ENCODE measurements at regions not wholly inside any gene's neighbourhood (a gene's known extent, or its start where the extent isn't known, plus 50 kb on each side); places are given as distances from the start of the nearest gene placed in this dataset.

GRCh38 chr16:35171106-35171505 lies 1711.7 kb downstream of the TP53TG3F start:
- DNase-seq: no peak

- no peak for DNase-seq
These were observed 1713.9 kb downstream of the TP53TG3F start for GRCh38 chr16:35173295-35173694.

DNA sequence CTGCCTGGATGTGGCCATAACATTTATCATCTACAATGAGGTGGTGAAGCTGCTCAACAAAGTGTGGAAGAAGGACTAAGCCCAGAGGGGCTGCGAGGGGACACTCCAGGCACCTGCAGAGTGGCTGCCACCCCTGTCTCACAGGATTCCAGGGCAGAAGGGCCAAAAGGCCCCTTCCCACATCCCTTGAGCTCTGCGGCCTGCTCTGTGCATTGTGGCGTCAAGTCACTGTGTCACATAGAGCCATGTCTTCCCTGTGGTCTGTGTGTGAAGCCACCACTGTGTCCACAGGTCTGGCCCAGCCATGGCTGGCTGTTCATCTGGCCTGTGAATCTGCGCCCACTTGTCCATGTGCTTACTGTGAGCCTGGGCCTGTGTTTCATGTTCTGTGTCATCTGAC lies 1714.6 kb downstream of the TP53TG3F start:
- DNase-seq: no peak

- DNase-seq: no peak
These were observed 1717.0 kb downstream of the TP53TG3F start for GRCh38 chr16:35176449-35176848.

DNA sequence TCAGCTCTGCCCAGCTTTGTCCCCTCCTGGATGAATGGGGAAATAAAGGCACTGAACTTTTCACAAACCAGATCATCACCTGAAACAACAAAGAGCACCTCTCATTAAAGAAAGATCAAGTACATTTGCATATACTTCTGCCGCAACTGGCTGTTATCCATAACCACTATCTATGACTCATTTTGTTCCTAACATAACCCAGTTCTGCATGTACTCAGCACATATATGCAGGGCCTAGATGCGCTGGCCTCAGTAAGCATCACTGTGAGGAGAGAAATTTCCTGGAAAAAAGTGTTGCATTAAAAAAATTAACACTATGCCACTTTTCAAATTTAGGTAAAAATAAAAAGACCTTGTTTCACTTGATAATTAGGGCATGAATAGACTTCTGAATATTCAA lies 1718.4 kb downstream of the TP53TG3F start:
- DNase-seq: no peak

DNA sequence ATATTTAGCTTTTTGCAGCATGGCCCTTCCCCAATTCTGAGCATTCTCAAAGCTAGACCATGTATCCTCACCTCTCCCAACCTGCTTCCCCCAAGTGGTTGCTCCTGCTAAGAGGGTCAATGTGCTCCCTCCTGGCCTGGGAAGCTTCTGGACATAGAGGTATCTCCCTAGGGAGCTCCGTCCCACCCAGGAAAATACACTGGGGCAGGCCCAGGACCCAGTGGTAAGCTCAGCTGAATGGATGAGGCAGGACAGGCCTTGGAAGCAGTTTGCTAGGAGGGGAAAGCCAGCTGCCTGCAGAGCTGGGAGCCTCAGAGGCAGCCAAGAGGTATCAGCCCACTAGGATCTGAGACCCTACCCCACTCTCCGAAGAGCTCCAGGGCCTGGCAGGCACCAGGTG lies 1721.6 kb downstream of the TP53TG3F start:
- no peak for DNase-seq

- DNase-seq: no peak
These were observed 1722.1 kb downstream of the TP53TG3F start for GRCh38 chr16:35181422-35182030.

GRCh38 chr16:35182043-35182677 lies 1722.7 kb downstream of the TP53TG3F start:
- no peak for DNase-seq

- no peak for DNase-seq
These were observed 1723.6 kb downstream of the TP53TG3F start for GRCh38 chr16:35182943-35183550.

- no peak for DNase-seq
These were observed 1725.0 kb downstream of the TP53TG3F start for GRCh38 chr16:35184356-35184870.

GRCh38 chr16:35185366-35186044 lies 1726.1 kb downstream of the TP53TG3F start:
- no peak for DNase-seq

GRCh38 chr16:35186045-35186759 lies 1726.8 kb downstream of the TP53TG3F start:
- no peak for DNase-seq

DNA sequence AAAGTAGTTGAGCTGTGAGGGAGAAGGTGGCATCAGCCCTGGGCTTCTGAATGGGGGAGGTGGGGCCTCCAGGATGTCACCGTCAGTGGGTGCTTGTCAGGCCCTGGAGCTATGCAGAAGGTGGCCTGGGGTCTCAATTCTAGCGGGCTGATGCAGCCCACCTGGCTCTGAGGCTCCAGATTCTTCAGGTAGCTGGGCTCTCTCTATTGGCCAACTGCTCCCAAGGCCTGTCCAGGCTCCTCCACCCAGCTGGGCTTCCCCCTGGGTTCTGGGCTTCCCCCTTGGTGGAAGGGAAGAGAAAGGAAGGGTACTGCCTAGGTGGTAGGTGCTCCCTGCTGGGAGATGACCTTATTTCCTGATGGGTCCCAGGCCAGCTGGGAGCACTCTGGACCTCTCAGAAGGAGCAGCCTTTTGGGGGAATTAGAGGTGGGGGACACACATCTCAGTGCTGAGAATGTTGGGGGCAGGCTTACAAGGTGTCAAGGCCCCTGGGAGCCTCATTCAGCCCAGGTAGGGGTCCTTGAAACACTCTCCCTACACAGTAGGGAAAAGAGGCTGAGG lies 1728.3 kb downstream of the TP53TG3F start:
- no peak for DNase-seq

DNA sequence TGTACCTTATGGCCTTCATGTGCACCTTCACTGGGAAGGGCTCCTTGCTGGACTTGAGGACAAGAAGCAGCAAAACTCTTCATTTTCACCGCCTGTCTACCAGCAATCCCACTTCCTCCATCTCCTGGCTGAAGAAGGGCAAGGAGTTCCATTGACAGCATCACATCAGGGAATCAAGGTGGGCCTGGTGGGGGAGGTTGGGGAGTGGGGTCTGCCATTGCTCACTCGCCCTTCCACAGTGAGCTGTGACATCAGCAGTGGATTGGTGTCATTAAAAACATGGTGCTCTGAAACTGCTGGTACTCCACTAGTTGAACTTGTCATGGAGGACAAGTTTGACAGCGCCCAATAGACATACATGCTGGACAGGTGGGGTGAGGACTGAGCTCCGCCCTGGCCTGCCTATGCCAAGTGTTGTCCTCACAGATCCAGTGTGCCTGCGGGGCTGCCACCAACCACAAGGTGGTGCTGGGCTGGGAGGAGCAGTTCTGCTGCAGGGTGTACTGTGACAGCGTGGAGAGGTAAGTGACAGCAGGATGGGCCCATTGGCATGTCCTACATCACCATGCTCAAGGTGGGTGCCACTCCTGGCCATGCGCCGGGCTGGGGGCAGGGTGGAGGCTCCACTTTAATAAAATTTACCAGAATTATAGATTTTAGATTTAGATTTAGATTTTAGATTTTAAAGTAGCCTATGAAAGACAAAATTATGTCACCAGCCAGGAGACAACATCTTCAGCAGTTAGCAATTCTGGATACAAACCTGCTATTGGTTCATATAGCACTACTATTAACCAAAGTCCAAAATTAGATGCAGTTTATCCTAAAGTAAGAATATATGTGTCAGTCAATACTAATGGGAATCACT lies 1729.1 kb downstream of the TP53TG3F start:
- DNase-seq: no peak

GRCh38 chr16:35192993-35193392 lies 1733.6 kb downstream of the TP53TG3F start:
- no peak for DNase-seq

- no peak for DNase-seq
These were observed 1734.5 kb downstream of the TP53TG3F start for GRCh38 chr16:35193956-35194355.

- DNase-seq: no peak
These were observed 1735.3 kb downstream of the TP53TG3F start for GRCh38 chr16:35194681-35195080.

DNA sequence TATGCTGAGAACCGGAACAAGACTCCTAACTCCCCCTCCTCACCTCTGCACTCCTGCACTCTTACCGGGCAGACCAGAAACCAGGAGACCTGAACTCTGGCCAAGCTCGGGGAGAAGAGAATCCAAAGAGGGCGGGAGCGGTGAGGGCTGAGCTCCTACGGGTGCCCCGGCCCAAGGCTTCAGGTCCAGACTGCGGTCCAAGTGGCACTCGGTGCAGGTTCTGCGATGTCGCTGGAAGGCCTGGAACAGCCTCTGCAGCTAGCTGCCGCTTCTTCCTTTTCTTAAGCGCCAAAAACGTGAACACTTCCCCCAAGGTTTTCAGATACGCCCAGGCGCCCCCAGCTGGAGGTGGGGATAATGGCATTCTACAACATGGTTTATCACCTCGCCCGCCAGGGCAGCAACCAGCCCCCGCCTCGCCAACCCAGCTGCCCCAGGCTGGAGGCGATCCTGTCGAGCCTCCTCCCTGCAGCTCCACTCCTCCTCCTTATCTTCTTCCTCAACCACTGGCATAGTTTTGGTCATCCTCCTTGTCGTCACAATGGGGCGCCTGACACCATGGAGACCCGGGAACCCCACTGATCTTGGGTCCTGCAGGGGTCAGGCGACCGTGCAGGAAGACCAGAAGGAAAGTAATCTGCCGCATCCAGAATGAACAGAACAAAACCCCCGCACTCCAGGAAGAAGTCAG lies 1735.9 kb downstream of the TP53TG3F start:
- no peak for DNase-seq

GRCh38 chr16:35195864-35196216 lies 1736.4 kb downstream of the TP53TG3F start:
- no peak for DNase-seq

DNA sequence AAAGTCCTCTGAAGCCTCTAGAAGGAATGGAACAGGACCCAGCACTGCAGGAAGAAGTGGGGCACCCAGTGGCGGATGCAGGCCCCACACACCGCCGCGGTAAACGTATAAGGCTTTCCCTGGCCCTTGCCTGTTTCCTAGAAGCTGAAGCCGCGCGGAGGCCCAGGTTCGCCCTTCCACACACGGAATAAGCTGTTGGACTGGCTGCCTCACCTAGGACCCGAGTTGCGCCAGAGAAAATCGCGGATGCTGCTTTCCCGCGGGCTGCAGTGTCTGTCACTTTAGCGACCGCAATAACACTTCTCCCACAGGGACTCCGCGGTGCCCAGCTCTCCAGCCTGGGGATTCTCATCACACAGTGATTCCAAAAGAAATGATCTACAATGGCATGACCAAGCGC lies 1736.9 kb downstream of the TP53TG3F start:
- no peak for DNase-seq

DNA sequence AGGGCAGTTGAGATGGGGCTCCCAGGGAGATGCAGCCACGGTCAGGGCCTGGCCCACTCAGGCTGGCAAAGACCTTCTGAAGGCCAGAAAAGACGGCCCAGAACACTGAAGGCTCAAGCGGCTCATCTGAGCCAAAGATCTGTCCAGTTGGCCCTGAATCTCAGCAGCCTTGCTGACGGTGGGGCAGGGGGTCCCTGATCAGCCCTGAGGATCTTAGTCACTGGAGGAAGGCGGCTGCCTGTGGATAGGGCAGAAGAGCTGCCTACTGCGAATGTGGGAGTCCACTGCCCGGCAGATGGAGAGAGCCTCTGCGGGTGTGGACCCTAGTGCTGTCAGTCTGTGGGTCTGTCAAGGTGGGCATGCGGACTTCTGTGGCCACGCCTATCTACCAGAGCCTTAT lies 1738.2 kb downstream of the TP53TG3F start:
- DNase-seq: no peak

Data from stimulated activated CD4-positive, alpha-beta T cell treated with anti-CD3 and anti-CD28 coated beads, Interleukin-1b, Interleukin-23, amount 100 ng/mL, for 48 hours (primary cell).